Colonic mucosa (tissue), 4 donors: ENCODE measurements at regions not wholly inside any gene's neighbourhood (a gene's known extent, or its start where the extent isn't known, plus 50 kb on each side); places are given as distances from the start of the nearest gene placed in this dataset.
A peak's percentile ranks its signal among the peaks of the same experiment; 100 is the strongest.

ENCODE experiments used
- DNase-seq: peaks from one replicate; pipeline ENCODE4 v3.0.0-alpha.2; 2020
- H3K27ac ChIP-seq: fragments of 200-600 bp; one replicate; pipeline ENCODE4 v1.8.0; 2021
- H3K27me3 ChIP-seq: fragments of 200-600 bp; one replicate; pipeline ENCODE4 v1.8.0; 2021
- H3K36me3 ChIP-seq: fragments of 200-600 bp; one replicate; pipeline ENCODE4 v1.8.0; 2021
- H3K4me1 ChIP-seq: fragments of 200-600 bp; one replicate; pipeline ENCODE4 v1.8.0; 2021; ENCODE audit warnings: mild to moderate bottlenecking
- H3K4me3 ChIP-seq: fragments of 200-600 bp; one replicate; pipeline ENCODE4 v1.8.0; 2021
- H3K9ac ChIP-seq, 2 donors: one replicate each; pipeline ENCODE4 v1.7.0; 2013; ENCODE audit warnings: control low read depth in 2 of 2, low read depth in 2 of 2, low read length in 2 of 2
- H3K9me3 ChIP-seq: fragments of 200-600 bp; one replicate; pipeline ENCODE4 v1.8.0; 2021
- CTCF ChIP-seq: fragments of 200-600 bp; IDR thresholded peaks from one replicate; pipeline ENCODE4 v1.8.0; 2022; ENCODE audit warnings: antibody characterized with exemption, mild to moderate bottlenecking
- intact Hi-C: fragments of 100-400 bp; cut with DNase I; formaldehyde crosslinking; loops from one replicate; pipeline ENCODE4 v1.14.1; 2022
- donor health status: healthy.
- donor health status: DM: no; HTN: no; CAD: no.
- donor health status: DM: no; HTN: no; CAD: no.

- Histone ChIP-seq H3K9ac (no peak overlapping the region), H3K27ac (no peak overlapping the region), H3K27me3 (no peaks in the 10 kb centered on the region), H3K36me3 (no peaks in the 10 kb centered on the region), H3K4me3 (no peak overlapping the region), H3K9me3 (no peaks in the 10 kb centered on the region), H3K4me1 (no peaks in the 10 kb centered on the region)
- no peak for TF ChIP-seq CTCF
- intact Hi-C loops, result no loop called here
- DNase-seq, result no peak
Measured at GRCh38 chr1:119279456-119280381, 88.9 kb upstream of the HAO2 start.

GRCh38 chr1:119285482-119285881, 83.1 kb upstream of the HAO2 start:
- TF ChIP-seq CTCF, result no peak
- Histone ChIP-seq H3K27me3 (no peaks in the 10 kb centered on the region), H3K4me1 (no peaks in the 10 kb centered on the region), H3K27ac (no peak overlapping the region), H3K4me3 (no peak overlapping the region), H3K9me3 (no peaks in the 10 kb centered on the region), H3K36me3 (no peaks in the 10 kb centered on the region), H3K9ac (no peak overlapping the region)
- intact Hi-C loops, result no loop called here
- peak; percentile 26 for DNase-seq

- DNase-seq, result peak; percentile 25
- Histone ChIP-seq H3K27ac (no peak overlapping the region), H3K4me3 (no peak overlapping the region), H3K9ac (no peak overlapping the region), H3K9me3 (no peaks in the 10 kb centered on the region), H3K36me3 (no peaks in the 10 kb centered on the region), H3K4me1 (no peaks in the 10 kb centered on the region), H3K27me3 (no peaks in the 10 kb centered on the region)
- intact Hi-C loops, result loop anchor here (2.0 kb wide), 1 partner anchor 80 kb away; no protein-coding TSS in a partner anchor
- TF ChIP-seq CTCF, result peak; percentile 55
Measured at GRCh38 chr1:119286587-119287181, 81.9 kb upstream of the HAO2 start.

GRCh38 chr1:119288751-119289150, 79.8 kb upstream of the HAO2 start:
- no peak for DNase-seq
- Histone ChIP-seq H3K27me3 (no peaks in the 10 kb centered on the region), H3K4me3 (no peak overlapping the region), H3K36me3 (no peaks in the 10 kb centered on the region), H3K9ac (no peak overlapping the region), H3K9me3 (no peaks in the 10 kb centered on the region), H3K4me1 (no peaks in the 10 kb centered on the region), H3K27ac (no peak overlapping the region)
- no peak for TF ChIP-seq CTCF
- intact Hi-C loops, result no loop called here

- H3K4me3 ChIP-seq, result no peak overlapping the region
- DNase-seq, result no peak
- no peaks in the 10 kb centered on the region for H3K27me3 ChIP-seq
- TF ChIP-seq CTCF, result no peak
- intact Hi-C loops, result no loop called here
- no peaks in the 10 kb centered on the region for H3K9me3 ChIP-seq
- no peak overlapping the region for H3K27ac ChIP-seq
- no peak overlapping the region for H3K9ac ChIP-seq
- H3K4me1 ChIP-seq, result no peaks in the 10 kb centered on the region
- no peaks in the 10 kb centered on the region for H3K36me3 ChIP-seq
Measured at GRCh38 chr1:119290297-119290696, 78.3 kb upstream of the HAO2 start.
